Ishikawa (cell line): ENCODE measurements at regions not wholly inside any gene's neighbourhood (a gene's known extent, or its start where the extent isn't known, plus 50 kb on each side); places are given as distances from the start of the nearest gene placed in this dataset.

Experiments
- EGR1 ChIP-seq: IDR thresholded peaks from 2 replicates; pipeline ENCODE4 v1.6.1; 2012
- FOXM1 ChIP-seq: IDR thresholded peaks from 2 replicates; pipeline ENCODE4 v1.6.1; 2012; ENCODE audit warnings: low read depth, borderline replicate concordance
- TEAD4 ChIP-seq: IDR thresholded peaks from 2 replicates; pipeline ENCODE4 v1.6.1; 2012
- YY1 ChIP-seq: IDR thresholded peaks from 2 replicates; pipeline ENCODE4 v1.6.1; 2012; ENCODE audit warnings: low read depth
- TF ChIP-seq, protein P1 (sequence below): IDR thresholded peaks from 2 replicates; pipeline ENCODE4 v1.6.1; 2012

DNA sequence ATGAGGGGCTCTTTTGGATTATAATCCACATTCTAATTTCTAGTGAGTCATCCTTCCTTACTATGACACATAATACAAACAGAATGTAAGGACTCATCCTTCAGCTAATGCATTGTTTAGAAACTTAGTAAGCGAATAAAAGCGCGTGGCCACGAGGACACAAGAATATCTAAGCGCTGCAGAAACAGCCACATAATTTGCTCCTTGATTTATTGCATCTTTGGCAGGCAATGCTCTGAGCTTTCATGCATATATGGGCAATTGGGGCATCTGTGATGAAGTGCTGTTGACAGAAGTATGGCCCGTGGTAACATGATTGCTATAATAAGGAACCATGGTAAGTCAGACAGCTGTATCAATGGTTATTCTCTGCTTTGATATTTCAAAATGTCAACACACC is 191.3 kb upstream of the ZNF385D start:
- TF ChIP-seq, protein P1, sequence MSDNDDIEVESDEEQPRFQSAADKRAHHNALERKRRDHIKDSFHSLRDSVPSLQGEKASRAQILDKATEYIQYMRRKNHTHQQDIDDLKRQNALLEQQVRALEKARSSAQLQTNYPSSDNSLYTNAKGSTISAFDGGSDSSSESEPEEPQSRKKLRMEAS = no peak
- TF ChIP-seq EGR1 (no peak), YY1 (no peak), FOXM1 (no peak), TEAD4 (no peak)
